CD4-positive, alpha-beta T cell (primary cell): ENCODE measurements at regions not wholly inside any gene's neighbourhood (a gene's known extent, or its start where the extent isn't known, plus 50 kb on each side); places are given as distances from the start of the nearest gene placed in this dataset.
"Not testable (repeated sequence)": the region's sequence is repeated elsewhere in the genome, so short reads cannot be mapped to it uniquely, and the experiment has no call there.

Experiments
- ATAC-seq: fragments of 200-7000 bp; cut with Tn5 transposase; one replicate; pipeline ENCODE4 v1.10.0; 2022; ENCODE audit warnings: mild to moderate bottlenecking; ENCODE audit not compliant: poor library complexity
- CTCF ChIA-PET: fragments of 350-600 bp; sonication (Branson Sonifier 250); formaldehyde crosslinking; loops from one replicate; lab custom pipeline; 2021; ENCODE audit warnings: antibody characterized with exemption, inconsistent platforms; lab: Charles Lee
- POLR2A ChIA-PET: fragments of 350-600 bp; sonication (Branson Sonifier 250); formaldehyde crosslinking; loops from one replicate; lab custom pipeline; 2021; ENCODE audit warnings: antibody characterized with exemption, inconsistent platforms; lab: Charles Lee
- DNase-seq, 14 experiments: peaks; one replicate each; pipeline ENCODE4 v3.0.0-alpha.2; 2013 to 2020; ENCODE audit warnings: mixed read lengths in 2 of 14
- H3K27ac ChIP-seq, 2 donors: one replicate each; pipeline versions ENCODE4 v1.5.1 to v1.7.0; 2013; ENCODE audit warnings: low read length in 2 of 2, low read depth in 1 of 2, mild to moderate bottlenecking in 1 of 2
- H3K27me3 ChIP-seq, 2 experiments: 1 replicate in 1 of 2; 2 replicates in 1 of 2; pipeline versions ENCODE4 v1.6.1 to v1.7.0; 2013; ENCODE audit warnings: low read length in 2 of 2, control low read depth in 1 of 2, mild to moderate bottlenecking in 1 of 2, moderate library complexity in 1 of 2; ENCODE audit not compliant: insufficient read depth in 2 of 2, control insufficient read depth in 1 of 2
- H3K36me3 ChIP-seq: one replicate; pipeline ENCODE4 v1.6.1; 2013; ENCODE audit warnings: low read length, control low read depth; ENCODE audit not compliant: insufficient read depth
- H3K4me1 ChIP-seq: one replicate; pipeline ENCODE4 v1.6.1; 2013; ENCODE audit warnings: low read length, control low read depth; ENCODE audit not compliant: insufficient read depth
- H3K4me3 ChIP-seq: one replicate; pipeline ENCODE4 v1.5.1; 2013; ENCODE audit warnings: mild to moderate bottlenecking, low read length, moderate library complexity
- H3K9me3 ChIP-seq, 2 experiments: 1 replicate in 1 of 2; 2 replicates in 1 of 2; pipeline versions ENCODE4 v1.6.1 to v1.7.0; 2013; ENCODE audit warnings: low read length in 2 of 2, mild to moderate bottlenecking in 2 of 2, control low read depth in 1 of 2, moderate library complexity in 1 of 2; ENCODE audit not compliant: control insufficient read depth in 1 of 2, insufficient read depth in 1 of 2
- H3K27ac Mint-ChIP-seq: one replicate; pipeline ENCODE4 v1.8.0; 2020; ENCODE audit warnings: mixed read lengths
- H3K27me3 Mint-ChIP-seq: one replicate; pipeline ENCODE4 v1.8.0; 2021; ENCODE audit warnings: mixed read lengths
- H3K36me3 Mint-ChIP-seq: one replicate; pipeline ENCODE4 v1.8.0; 2021; ENCODE audit warnings: low read depth, mixed read lengths
- H3K4me1 Mint-ChIP-seq: one replicate; pipeline ENCODE4 v1.8.0; 2021; ENCODE audit warnings: low read depth, mixed read lengths
- H3K4me3 Mint-ChIP-seq: one replicate; pipeline ENCODE4 v1.8.0; 2020; ENCODE audit warnings: mild to moderate bottlenecking, mixed read lengths
- H3K9me3 Mint-ChIP-seq: one replicate; pipeline ENCODE4 v1.8.0; 2020; ENCODE audit warnings: mixed read lengths
- intact Hi-C, 2 experiments: fragments of 100-400 bp; cut with DNase I in 1 of 2; cut with micrococcal nuclease in 1 of 2; formaldehyde crosslinking; loops; one replicate each; pipeline versions ENCODE4 v1.15.1 to v1.9.0; 2023 to 2025; cut with DNase I, micrococcal nuclease
- TF ChIP-seq, protein P1 (sequence below): fragments of 200-600 bp; IDR thresholded peaks from one replicate; pipeline ENCODE4 v1.8.0; 2022; ENCODE audit warnings: antibody characterized with exemption, mild to moderate bottlenecking

DNA sequence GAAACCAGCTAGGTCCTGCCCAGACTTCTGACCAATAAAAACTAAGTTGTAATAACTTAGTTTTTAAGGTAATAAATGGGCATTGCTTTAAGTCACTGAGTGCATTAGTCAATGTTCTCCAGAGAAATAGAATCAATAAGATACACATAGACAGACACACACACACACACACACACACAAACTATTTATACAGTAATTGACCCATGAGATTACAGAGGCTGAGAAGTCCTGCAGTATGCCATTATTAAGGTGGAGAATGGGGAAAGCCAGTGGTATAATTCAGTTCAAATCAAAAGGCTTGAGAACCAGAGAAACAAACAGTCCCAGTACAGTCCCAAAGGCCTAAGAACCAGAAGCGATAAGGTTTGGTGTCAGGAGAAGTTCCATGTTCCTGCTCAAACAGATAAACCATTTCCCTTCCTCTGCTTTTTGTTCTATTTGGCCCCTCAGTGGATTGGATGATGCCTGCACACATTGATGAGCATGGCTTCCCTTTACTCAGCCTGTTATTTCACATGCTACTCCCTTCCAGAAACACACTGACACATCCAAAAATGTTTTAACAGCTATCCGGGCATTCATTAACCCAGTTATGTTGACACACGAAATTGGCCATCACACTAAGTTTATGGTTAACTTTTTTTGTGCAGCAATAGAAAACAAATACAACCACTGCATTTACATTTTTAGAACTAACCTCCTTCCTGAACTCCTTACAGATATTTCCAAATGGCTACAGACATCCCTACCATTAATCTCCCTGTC is 828.2 kb upstream of the NCAM2 start:
- DNase-seq (no peak), ATAC-seq (no peak)
- H3K27ac ChIP-seq, result no peak overlapping the region
- ChIA-PET CTCF (no interaction called here), POLR2A (no interaction called here)
- H3K4me1 ChIP-seq, result no peaks in the 10 kb centered on the region
- H3K36me3 Mint-ChIP-seq, result no peaks in the 10 kb centered on the region
- H3K36me3 ChIP-seq, result no peaks in the 10 kb centered on the region
- no peak overlapping the region for H3K4me3 ChIP-seq
- H3K9me3 ChIP-seq, result peaks cover 0 to 5% of the 10 kb centered on the region in 2 experiments
- no peak overlapping the region for H3K27ac Mint-ChIP-seq
- intact Hi-C loops, result no loop called here
- no peaks in the 10 kb centered on the region for H3K27me3 Mint-ChIP-seq
- H3K4me1 Mint-ChIP-seq, result no peaks in the 10 kb centered on the region
- H3K27me3 ChIP-seq, result no peaks in the 10 kb centered on the region
- H3K4me3 Mint-ChIP-seq, result no peak overlapping the region
- peaks cover 7% of the 10 kb centered on the region for H3K9me3 Mint-ChIP-seq
- TF ChIP-seq, protein P1, sequence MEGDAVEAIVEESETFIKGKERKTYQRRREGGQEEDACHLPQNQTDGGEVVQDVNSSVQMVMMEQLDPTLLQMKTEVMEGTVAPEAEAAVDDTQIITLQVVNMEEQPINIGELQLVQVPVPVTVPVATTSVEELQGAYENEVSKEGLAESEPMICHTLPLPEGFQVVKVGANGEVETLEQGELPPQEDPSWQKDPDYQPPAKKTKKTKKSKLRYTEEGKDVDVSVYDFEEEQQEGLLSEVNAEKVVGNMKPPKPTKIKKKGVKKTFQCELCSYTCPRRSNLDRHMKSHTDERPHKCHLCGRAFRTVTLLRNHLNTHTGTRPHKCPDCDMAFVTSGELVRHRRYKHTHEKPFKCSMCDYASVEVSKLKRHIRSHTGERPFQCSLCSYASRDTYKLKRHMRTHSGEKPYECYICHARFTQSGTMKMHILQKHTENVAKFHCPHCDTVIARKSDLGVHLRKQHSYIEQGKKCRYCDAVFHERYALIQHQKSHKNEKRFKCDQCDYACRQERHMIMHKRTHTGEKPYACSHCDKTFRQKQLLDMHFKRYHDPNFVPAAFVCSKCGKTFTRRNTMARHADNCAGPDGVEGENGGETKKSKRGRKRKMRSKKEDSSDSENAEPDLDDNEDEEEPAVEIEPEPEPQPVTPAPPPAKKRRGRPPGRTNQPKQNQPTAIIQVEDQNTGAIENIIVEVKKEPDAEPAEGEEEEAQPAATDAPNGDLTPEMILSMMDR, result no peak

DNA sequence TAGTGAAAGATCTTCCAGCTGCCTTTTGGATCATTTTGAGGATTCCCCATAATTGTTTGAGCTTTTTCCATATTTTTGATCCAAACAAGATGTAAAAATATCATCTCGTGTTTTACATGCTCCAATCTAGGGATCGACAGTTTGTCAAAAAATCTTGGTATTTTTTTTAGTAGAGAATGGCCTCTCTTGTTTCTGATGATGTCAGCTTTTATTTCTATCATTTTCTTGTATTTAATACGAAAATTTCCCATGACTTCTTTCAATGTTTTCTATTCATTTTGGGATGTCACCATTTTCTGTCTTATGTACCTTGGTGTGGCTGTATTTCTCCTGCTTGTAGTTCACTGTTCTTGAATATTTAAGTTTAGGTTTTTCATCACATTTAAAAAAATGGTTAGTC is 812.0 kb upstream of the NCAM2 start:
- Histone ChIP-seq H3K36me3 (no peaks in the 10 kb centered on the region), H3K4me1 (no peaks in the 10 kb centered on the region), H3K27ac (no peak overlapping the region), H3K9me3 (peaks cover 3 to 5% of the 10 kb centered on the region in 2 experiments), H3K4me3 (no peak overlapping the region), H3K27me3 (no peaks in the 10 kb centered on the region)
- Mint-ChIP-seq H3K27me3 (no peaks in the 10 kb centered on the region), H3K36me3 (no peaks in the 10 kb centered on the region), H3K4me1 (no peaks in the 10 kb centered on the region), H3K4me3 (no peak overlapping the region), H3K9me3 (peaks cover 15% of the 10 kb centered on the region), H3K27ac (no peak overlapping the region)
- TF ChIP-seq, protein P1, result no peak
- intact Hi-C loops, result no loop called here
- DNase-seq (no peak), ATAC-seq (no peak)
- CTCF ChIA-PET, result no interaction called here
- POLR2A ChIA-PET, result no interaction called here

DNA sequence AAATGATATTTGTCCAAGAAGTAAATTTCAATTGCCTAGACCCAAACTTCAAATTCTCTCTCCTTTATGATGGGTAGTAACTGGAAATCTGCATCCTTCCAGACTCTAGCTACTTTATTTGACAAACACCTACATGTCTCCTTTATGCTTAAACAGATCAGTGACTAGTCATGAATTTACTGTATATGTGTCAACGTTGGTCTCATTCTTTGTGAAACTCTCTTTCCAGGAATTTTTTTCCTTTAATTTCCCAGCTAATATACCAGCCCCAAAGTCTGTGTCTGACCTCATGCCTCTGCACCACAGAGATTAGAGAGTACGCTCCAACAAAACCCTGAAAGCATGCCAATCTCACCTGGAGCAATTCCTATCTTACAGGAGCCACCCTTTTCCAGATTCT is 811.2 kb upstream of the NCAM2 start:
- Mint-ChIP-seq H3K4me1 (no peaks in the 10 kb centered on the region), H3K9me3 (peaks cover 15% of the 10 kb centered on the region), H3K4me3 (no peak overlapping the region), H3K27ac (no peak overlapping the region), H3K27me3 (no peaks in the 10 kb centered on the region), H3K36me3 (no peaks in the 10 kb centered on the region)
- CTCF ChIA-PET, result no interaction called here
- no peak overlapping the region for H3K4me3 ChIP-seq
- POLR2A ChIA-PET, result no interaction called here
- H3K36me3 ChIP-seq, result no peaks in the 10 kb centered on the region
- TF ChIP-seq, protein P1, result no peak
- H3K4me1 ChIP-seq, result no peaks in the 10 kb centered on the region
- peaks cover 3 to 5% of the 10 kb centered on the region in 2 experiments for H3K9me3 ChIP-seq
- H3K27me3 ChIP-seq, result no peaks in the 10 kb centered on the region
- DNase-seq (no peak), ATAC-seq (no peak)
- no peak overlapping the region for H3K27ac ChIP-seq
- intact Hi-C loops, result no loop called here

DNA sequence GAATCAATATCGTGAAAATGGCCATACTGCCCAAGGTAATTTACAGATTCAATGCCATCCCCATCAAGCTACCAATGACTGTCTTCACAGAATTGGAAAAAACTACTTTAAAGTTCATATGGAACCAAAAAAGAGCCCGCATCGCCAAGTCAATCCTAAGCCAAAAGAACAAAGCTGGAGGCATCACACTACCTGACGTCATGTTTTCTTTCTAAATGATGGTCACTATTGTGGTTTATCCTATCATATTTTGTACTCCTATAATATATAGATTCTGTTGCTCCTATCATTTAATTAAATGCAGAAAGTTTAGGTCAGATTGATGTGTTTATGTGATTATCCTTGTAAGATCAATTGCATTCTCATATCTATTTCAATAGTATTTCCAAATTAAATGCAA is 796.9 kb upstream of the NCAM2 start:
- H3K4me1 ChIP-seq, H3K27ac ChIP-seq, H3K4me3 Mint-ChIP-seq, ATAC-seq, H3K27me3 ChIP-seq, intact Hi-C loops, H3K36me3 ChIP-seq, H3K27me3 Mint-ChIP-seq, CTCF ChIA-PET, POLR2A ChIA-PET, DNase-seq, H3K9me3 Mint-ChIP-seq, H3K27ac Mint-ChIP-seq, H3K36me3 Mint-ChIP-seq, H3K4me3 ChIP-seq, H3K9me3 ChIP-seq, H3K4me1 Mint-ChIP-seq: not testable (repeated sequence)
